Astrocyte (in vitro differentiated cells and primary cell): ENCODE measurements at regions not wholly inside any gene's neighbourhood (a gene's known extent, or its start where the extent isn't known, plus 50 kb on each side); places are given as distances from the start of the nearest gene placed in this dataset.

Experiments used
- DNase-seq: peaks from one replicate; pipeline ENCODE4 v3.0.0-alpha.2; 2010; ENCODE audit warnings: low read depth
- FAIRE-seq: peaks from 2 replicates; lab custom pipeline; 2011; peaks lifted over from hg19 to GRCh38; lab: Jason Lieb, UNC
- H2AFZ ChIP-seq: 2 replicates; pipeline ENCODE4 v1.6.0; 2012; ENCODE audit warnings: low read depth, low read length, inconsistent platforms
- H3K27ac ChIP-seq: 2 replicates; pipeline ENCODE4 v1.5.1; 2011; ENCODE audit warnings: low read depth, low read length, inconsistent platforms
- H3K27me3 ChIP-seq: 2 replicates; pipeline ENCODE4 v1.6.0; 2011; ENCODE audit warnings: low read length, inconsistent platforms; ENCODE audit not compliant: insufficient read depth
- H3K36me3 ChIP-seq: 2 replicates; pipeline ENCODE4 v1.5.1; 2011; ENCODE audit warnings: low read length, inconsistent platforms; ENCODE audit not compliant: insufficient read depth
- H3K4me1 ChIP-seq: 2 replicates; pipeline ENCODE4 v1.5.1; 2011; ENCODE audit warnings: low read length, inconsistent platforms; ENCODE audit not compliant: insufficient read depth
- H3K4me2 ChIP-seq: 2 replicates; pipeline ENCODE4 v1.6.0; 2012; ENCODE audit warnings: low read length, inconsistent platforms
- H3K4me3 ChIP-seq: 2 replicates; pipeline ENCODE4 v1.5.1; 2011; ENCODE audit warnings: low read depth, mild to moderate bottlenecking, low read length, inconsistent platforms; ENCODE audit not compliant: insufficient read depth
- H3K79me2 ChIP-seq: 2 replicates; pipeline ENCODE4 v1.6.0; 2012; ENCODE audit warnings: mild to moderate bottlenecking, low read length, inconsistent platforms; ENCODE audit not compliant: insufficient read depth
- H3K9ac ChIP-seq: 2 replicates; pipeline ENCODE4 v1.6.0; 2012; ENCODE audit warnings: mild to moderate bottlenecking, low read length, inconsistent platforms
- H3K9me3 ChIP-seq: 2 replicates; pipeline ENCODE4 v1.5.1; 2012; ENCODE audit warnings: low read depth, mild to moderate bottlenecking, low read length, inconsistent platforms; ENCODE audit not compliant: insufficient read depth
- H4K20me1 ChIP-seq: 2 replicates; pipeline ENCODE4 v1.6.0; 2012; ENCODE audit warnings: low read length, inconsistent platforms; ENCODE audit not compliant: insufficient read depth
- H3K27ac Mint-ChIP-seq: one replicate; pipeline ENCODE4 v1.8.0; 2021; ENCODE audit warnings: mild to moderate bottlenecking, mixed read lengths; ENCODE audit not compliant: unreplicated experiment
- H3K27me3 Mint-ChIP-seq: one replicate; pipeline ENCODE4 v1.8.0; 2021; ENCODE audit warnings: low read depth, mixed read lengths; ENCODE audit not compliant: unreplicated experiment
- H3K36me3 Mint-ChIP-seq: one replicate; pipeline ENCODE4 v1.8.0; 2021; ENCODE audit warnings: low read depth, mixed read lengths; ENCODE audit not compliant: unreplicated experiment
- H3K4me1 Mint-ChIP-seq: one replicate; pipeline ENCODE4 v1.8.0; 2021; ENCODE audit warnings: low read depth, mixed read lengths; ENCODE audit not compliant: unreplicated experiment
- H3K4me3 Mint-ChIP-seq: one replicate; pipeline ENCODE4 v1.8.0; 2021; ENCODE audit warnings: mild to moderate bottlenecking, moderate library complexity, mixed read lengths; ENCODE audit not compliant: unreplicated experiment
- H3K9me3 Mint-ChIP-seq: one replicate; pipeline ENCODE4 v1.8.0; 2021; ENCODE audit warnings: mild to moderate bottlenecking, mixed read lengths; ENCODE audit not compliant: unreplicated experiment
- CTCF ChIP-seq: IDR thresholded peaks from 2 replicates; pipeline ENCODE4 v1.5.1; 2011; ENCODE audit warnings: low read depth, mild to moderate bottlenecking, inconsistent platforms, low read length, moderate library complexity; ENCODE audit not compliant: insufficient read depth
- EZH2 ChIP-seq: IDR thresholded peaks from 2 replicates; pipeline ENCODE4 v1.6.1; 2012; ENCODE audit warnings: mild to moderate bottlenecking, low read length, inconsistent platforms; ENCODE audit not compliant: insufficient read depth

DNA sequence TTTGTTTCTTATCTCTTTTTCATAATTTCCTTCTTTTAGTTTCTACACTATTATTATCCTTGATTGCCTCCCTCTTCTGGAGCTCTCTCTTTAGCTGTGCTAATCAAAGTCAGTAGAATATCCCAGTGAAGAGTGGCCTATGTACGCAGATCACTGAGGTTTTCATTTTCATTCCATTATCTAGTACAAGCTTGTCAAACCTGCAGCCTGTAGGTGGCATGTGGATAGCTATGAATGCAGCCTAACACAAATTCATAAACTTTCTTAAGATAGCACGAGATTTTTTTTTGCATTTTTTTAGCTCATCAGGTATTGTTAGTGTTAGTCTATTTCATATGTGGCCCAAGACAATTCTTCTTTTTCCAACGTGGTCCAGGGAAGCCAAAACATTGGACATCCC, 825.7 kb upstream of the MAP3K7 start:
- no peaks in the 10 kb centered on the region for H3K4me1 ChIP-seq
- H3K27ac ChIP-seq = no peak overlapping the region
- TF ChIP-seq EZH2 = no peak
- no peak for TF ChIP-seq CTCF
- no peak overlapping the region for H3K4me2 ChIP-seq
- H3K36me3 Mint-ChIP-seq = no peaks in the 10 kb centered on the region
- no peak overlapping the region for H2AFZ ChIP-seq
- no peak overlapping the region for H3K4me3 ChIP-seq
- no peak overlapping the region for H3K9ac ChIP-seq
- H3K27me3 Mint-ChIP-seq = no peaks in the 10 kb centered on the region
- H3K79me2 ChIP-seq = no peaks in the 10 kb centered on the region
- no peaks in the 10 kb centered on the region for H3K9me3 Mint-ChIP-seq
- H3K27ac Mint-ChIP-seq = no peak overlapping the region
- FAIRE-seq (no peak), DNase-seq (no peak)
- no peak overlapping the region for H3K4me3 Mint-ChIP-seq
- no peaks in the 10 kb centered on the region for H4K20me1 ChIP-seq
- H3K27me3 ChIP-seq = no peaks in the 10 kb centered on the region
- no peaks in the 10 kb centered on the region for H3K4me1 Mint-ChIP-seq
- no peaks in the 10 kb centered on the region for H3K36me3 ChIP-seq
- no peaks in the 10 kb centered on the region for H3K9me3 ChIP-seq

- no peak overlapping the region for H3K27ac ChIP-seq
- H3K9ac ChIP-seq = no peak overlapping the region
- H3K9me3 ChIP-seq = no peaks in the 10 kb centered on the region
- no peaks in the 10 kb centered on the region for H3K36me3 ChIP-seq
- Mint-ChIP-seq H3K9me3 (no peaks in the 10 kb centered on the region), H3K4me1 (no peaks in the 10 kb centered on the region), H3K4me3 (no peak overlapping the region), H3K36me3 (no peaks in the 10 kb centered on the region), H3K27ac (no peak overlapping the region), H3K27me3 (no peaks in the 10 kb centered on the region)
- no peaks in the 10 kb centered on the region for H4K20me1 ChIP-seq
- no peak overlapping the region for H3K4me2 ChIP-seq
- no peaks in the 10 kb centered on the region for H3K79me2 ChIP-seq
- no peaks in the 10 kb centered on the region for H3K4me1 ChIP-seq
- no peaks in the 10 kb centered on the region for H3K27me3 ChIP-seq
- DNase-seq (no peak), FAIRE-seq (no peak)
- TF ChIP-seq CTCF (no peak), EZH2 (no peak)
- no peak overlapping the region for H2AFZ ChIP-seq
- H3K4me3 ChIP-seq = no peak overlapping the region
Measured at GRCh38 chr6:91407706-91408105, 820.8 kb upstream of the MAP3K7 start.

DNA sequence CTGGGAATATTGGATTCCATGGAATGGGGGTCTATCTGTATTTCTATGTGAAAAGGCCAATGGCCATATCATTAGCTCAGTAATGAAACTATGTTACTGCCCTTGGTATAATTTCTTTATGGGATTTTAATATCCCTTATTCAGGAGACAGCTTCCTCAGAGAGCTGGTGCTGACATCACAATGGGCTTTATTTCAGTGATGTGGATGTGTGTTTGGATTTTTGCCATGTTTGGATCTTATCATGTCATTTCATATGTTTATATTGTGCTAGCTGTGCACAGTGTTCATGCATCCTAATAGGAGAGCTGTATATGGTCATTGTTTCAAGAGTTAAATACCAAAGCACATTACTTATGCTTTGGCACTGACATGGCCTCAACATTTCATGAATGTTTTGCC, 806.1 kb upstream of the MAP3K7 start:
- no peaks in the 10 kb centered on the region for H3K9me3 Mint-ChIP-seq

More for the DNA sequence above, 806.1 kb upstream of the MAP3K7 start:
- TF ChIP-seq CTCF = no peak
- Histone ChIP-seq H3K79me2 (no peaks in the 10 kb centered on the region), H2AFZ (no peak overlapping the region), H3K9me3 (peaks cover 2% of the 10 kb centered on the region), H3K4me2 (no peak overlapping the region), H3K4me1 (no peaks in the 10 kb centered on the region), H3K4me3 (no peak overlapping the region), H3K27ac (no peak overlapping the region), H3K27me3 (no peaks in the 10 kb centered on the region), H3K36me3 (no peaks in the 10 kb centered on the region), H3K9ac (no peak overlapping the region), H4K20me1 (no peaks in the 10 kb centered on the region)
- Mint-ChIP-seq H3K27ac (no peak overlapping the region), H3K4me1 (no peaks in the 10 kb centered on the region), H3K4me3 (no peak overlapping the region), H3K27me3 (no peaks in the 10 kb centered on the region), H3K36me3 (no peaks in the 10 kb centered on the region)
- DNase-seq (no peak), FAIRE-seq (no peak)
